ENCODE measurements at regions not wholly inside any gene's neighbourhood (a gene's known extent, or its start where the extent isn't known, plus 50 kb on each side); places are given as distances from the start of the nearest gene placed in this dataset.

DNA sequence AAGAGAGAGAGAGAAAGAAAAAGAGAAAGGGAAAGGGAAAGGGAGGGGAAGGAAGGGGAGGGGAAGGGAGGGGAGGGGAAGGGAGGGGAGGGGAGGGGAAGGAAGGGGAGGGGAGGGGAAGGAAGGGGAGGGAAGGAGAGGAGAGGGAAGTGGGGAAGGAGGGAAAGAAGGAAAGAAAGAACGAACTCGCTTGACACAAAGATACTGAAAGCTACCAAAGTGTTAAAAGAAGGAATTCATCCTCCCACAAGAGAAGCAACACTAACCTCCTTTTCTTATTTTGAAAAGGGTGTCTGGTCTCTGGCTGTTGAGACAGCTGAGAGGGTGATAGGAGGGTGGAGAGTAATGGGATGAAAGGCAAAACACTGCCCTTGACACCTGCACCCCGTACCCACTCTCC, 172.6 kb downstream of the SHANK2 start:
- H4K20me1 ChIP-seq (replicated peaks; ENCODE audit: control insufficient read depth, insufficient read depth, low read length) = peaks cover 7% of the 10 kb centered on the region; the same call in 1 of the 2 replicates
- no peak overlapping the region for H3K9ac ChIP-seq (ENCODE audit: insufficient read depth in 1 of 2, low read depth in 2 of 2, low read length in 2 of 2)
- ChIA-PET POLR2A (interaction anchor here (0.6 kb wide), 1 partner anchor 127 kb away, joined by 4 read pairs; no protein-coding TSS in a partner anchor), CTCF (ENCODE audit: low intra/inter-chr PET ratio) (interaction anchor here (1.4 kb wide), 1 partner anchor 612 kb away, joined by 8 read pairs; no protein-coding TSS in a partner anchor)
- no CpG with 5 or more reads among the region's 3 CpGs for WGBS (ENCODE audit: insufficient coverage, low coverage, missing lambda C conversion rate)
- no peaks in the 10 kb centered on the region for H3K79me2 ChIP-seq (ENCODE audit: control insufficient read depth, insufficient read depth, low read length)
- DNase-seq (ENCODE audit: extremely low read depth in 1 of 4, low spot score in 3 of 4) (no peak), ATAC-seq (no peak), FAIRE-seq (no peak)
- H3K9me1 ChIP-seq (ENCODE audit: control insufficient read depth, insufficient read depth, low read length) = peaks cover 4% of the 10 kb centered on the region
- H3K4me3 ChIP-seq = no peak overlapping the region
- peaks cover 0 to 32% of the 10 kb centered on the region in 2 experiments; a peak in 2 of 5 replicates for H3K27me3 ChIP-seq (ENCODE audit: control insufficient read depth in 2 of 2, insufficient read depth in 2 of 2, low read length in 2 of 2)
- no peaks in the 10 kb centered on the region for H3K36me3 ChIP-seq (ENCODE audit: control insufficient read depth, insufficient read depth, low read length)
- no peak overlapping the region for H2AFZ ChIP-seq (ENCODE audit: low read depth, low read length)
- H3K4me1 ChIP-seq (replicated peaks in 1 of 2; ENCODE audit: control insufficient read depth in 2 of 2, insufficient read depth in 2 of 2, low read length in 2 of 2) = no peaks in the 10 kb centered on the region
- intact Hi-C loops (cut with micrococcal nuclease) (loop anchor here (1.0 kb wide), 1 partner anchor 612 kb away; no protein-coding TSS in a partner anchor), in situ Hi-C loops (cut with MboI) (no loop called here)
- H3K27ac ChIP-seq (ENCODE audit: extremely low read depth, low read depth, low read length) = no peak overlapping the region
- BruUV-seq (replicated peaks) = no TSS peak
- H3K4me2 ChIP-seq (ENCODE audit: insufficient read depth, low read length) = no peak overlapping the region
- TF ChIP-seq PTBP1 (IDR thresholded peaks at IDR 0.05; ENCODE audit: low read depth, low read length) (no peak), PCBP1 (IDR thresholded peaks at IDR 0.05; ENCODE audit: low read depth, low read length, poor library complexity, severe bottlenecking) (peak; percentile 58), ZNF347 (CRISPR knock-in tag; IDR thresholded peaks at IDR 0.05; ENCODE audit: low read depth) (no peak), HNRNPK (IDR thresholded peaks at IDR 0.05; ENCODE audit: low read depth, low read length, poor library complexity, severe bottlenecking) (peak; percentile 41)
- no peaks in the 10 kb centered on the region for H3K9me3 ChIP-seq (replicated peaks; ENCODE audit: control insufficient read depth, insufficient read depth, low read depth, low read length)

GRCh38 chr11:71078482-71078881, 173.9 kb downstream of the SHANK2 start:
- no peak overlapping the region for H3K9ac ChIP-seq (ENCODE audit: insufficient read depth in 1 of 2, low read depth in 2 of 2, low read length in 2 of 2)
- peaks cover 0 to 37% of the 10 kb centered on the region in 2 experiments; a peak in 2 of 5 replicates for H3K27me3 ChIP-seq (ENCODE audit: control insufficient read depth in 2 of 2, insufficient read depth in 2 of 2, low read length in 2 of 2)
- no peaks in the 10 kb centered on the region for H3K4me1 ChIP-seq (replicated peaks in 1 of 2; ENCODE audit: control insufficient read depth in 2 of 2, insufficient read depth in 2 of 2, low read length in 2 of 2)
- no peak for ATAC-seq
- H2AFZ ChIP-seq (ENCODE audit: low read depth, low read length) = no peak overlapping the region
- CTCF ChIA-PET (ENCODE audit: low intra/inter-chr PET ratio) = no interaction called here
- no peak overlapping the region for H3K4me3 ChIP-seq
- no peak overlapping the region for H3K27ac ChIP-seq (ENCODE audit: extremely low read depth, low read depth, low read length)
- in situ Hi-C loops (cut with MboI) (no loop called here), intact Hi-C loops (cut with micrococcal nuclease) (no loop called here)
- peaks cover 7% of the 10 kb centered on the region; the same call in 1 of the 2 replicates for H4K20me1 ChIP-seq (replicated peaks; ENCODE audit: control insufficient read depth, insufficient read depth, low read length)
- POLR2A ChIA-PET = interaction anchor here (0.6 to 1.3 kb wide), 2 partner anchors 9 to 16 kb away, joined by 4 read pairs; no protein-coding TSS in a partner anchor
- DNase-seq (ENCODE audit: extremely low read depth in 1 of 4, low spot score in 3 of 4) = peak in 3 of 4 experiments; percentile 13 to 14 (median 14)
- no peaks in the 10 kb centered on the region for H3K9me3 ChIP-seq (replicated peaks; ENCODE audit: control insufficient read depth, insufficient read depth, low read depth, low read length)
- BruUV-seq (replicated peaks) = no TSS peak
- WGBS (ENCODE audit: insufficient coverage, low coverage, missing lambda C conversion rate) = 0% methylated on average over 6 of the region's 6 CpGs
- no peaks in the 10 kb centered on the region for H3K36me3 ChIP-seq (ENCODE audit: control insufficient read depth, insufficient read depth, low read length)
- no peaks in the 10 kb centered on the region for H3K79me2 ChIP-seq (ENCODE audit: control insufficient read depth, insufficient read depth, low read length)
- FAIRE-seq = no peak
- peaks cover 4% of the 10 kb centered on the region for H3K9me1 ChIP-seq (ENCODE audit: control insufficient read depth, insufficient read depth, low read length)
- H3K4me2 ChIP-seq (ENCODE audit: insufficient read depth, low read length) = no peak overlapping the region
- peak; percentile 45; the same call in 1 of the 2 replicates for TF ChIP-seq BMI1 (IDR thresholded peaks at IDR 0.05; ENCODE audit: low read length)
- no peak for TF ChIP-seq NR2C1 (IDR thresholded peaks at IDR 0.05)
- no peak for TF ChIP-seq NR2C1 (tag; IDR thresholded peaks at IDR 0.05)
- TF ChIP-seq FOSL1 (tag; conservative IDR thresholded peaks at IDR 0.05) = no peak
- TF ChIP-seq TFAM (CRISPR knock-in tag; conservative IDR thresholded peaks at IDR 0.05) = no peak
- TF ChIP-seq TFAP4 (CRISPR knock-in tag; IDR thresholded peaks at IDR 0.05; ENCODE audit: borderline replicate concordance) = no peak
- TF ChIP-seq HINFP (tag; conservative IDR thresholded peaks at IDR 0.05; ENCODE audit: low read depth) = peak; percentile 76
- TF ChIP-seq ZNF384 (IDR thresholded peaks at IDR 0.05; ENCODE audit: low read depth, low read length) = no peak
- 0 out of 2 replicates have a peak, but pooled peaks have one; percentile 9 for TF ChIP-seq PKNOX1 (IDR thresholded peaks at IDR 0.05)
- no peak for TF ChIP-seq POLR2A (conservative IDR thresholded peaks at IDR 0.05)
